Fibroblast of lung (primary cell): ENCODE measurements at regions not wholly inside any gene's neighbourhood (a gene's known extent, or its start where the extent isn't known, plus 50 kb on each side); places are given as distances from the start of the nearest gene placed in this dataset.

ENCODE experiments used
- EZH2 ChIP-seq: IDR thresholded peaks from 2 replicates; pipeline ENCODE4 v1.5.1; 2012; ENCODE audit warnings: low read length, control low read depth, mild to moderate bottlenecking; ENCODE audit errors: missing control alignments
- TF ChIP-seq, protein P1 (sequence below), 2 donors: IDR thresholded peaks in 1 of 2; conservative IDR thresholded peaks in 1 of 2; 1 replicate in 1 of 2; 2 replicates in 1 of 2; pipeline ENCODE4 v1.5.1; 2011 to 2012; ENCODE audit warnings: low read length in 2 of 2, control low read depth in 1 of 2, inconsistent platforms in 1 of 2, low read depth in 1 of 2, mild to moderate bottlenecking in 1 of 2

DNA sequence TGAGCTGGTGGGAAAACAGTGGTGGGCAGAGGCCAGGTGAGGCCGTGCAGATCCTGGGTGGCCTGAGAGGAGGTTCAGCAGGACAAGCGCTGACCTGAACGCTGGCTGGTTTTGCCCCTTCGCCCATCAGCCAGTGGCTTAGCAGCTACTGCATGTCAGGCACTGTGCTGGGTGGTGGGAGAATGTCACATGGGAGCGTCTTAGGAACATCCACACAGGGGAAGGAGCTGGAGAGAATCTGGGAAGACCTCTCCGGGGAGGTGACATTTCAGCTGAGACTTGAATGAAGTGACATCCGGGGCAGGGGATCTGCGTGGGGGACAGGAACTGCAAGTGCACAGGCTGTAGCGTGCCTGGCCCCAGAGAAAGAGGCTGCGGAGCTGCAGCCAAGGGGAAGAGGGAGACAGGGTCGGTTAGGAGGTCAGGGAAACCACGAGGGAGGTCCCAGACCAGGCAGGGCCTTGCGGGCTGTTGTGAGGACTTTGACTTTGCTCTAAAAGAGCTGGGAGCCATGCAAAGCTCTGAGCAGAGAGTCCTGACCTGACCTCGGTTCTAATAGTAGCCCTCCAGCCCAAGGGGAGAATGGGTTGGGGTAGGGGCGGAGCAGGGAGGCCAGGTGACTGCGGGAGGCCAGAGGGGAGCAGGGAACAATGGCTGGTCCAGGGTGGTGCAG lies 156.8 kb upstream of the PTPN1 start:
- TF ChIP-seq, protein P1, sequence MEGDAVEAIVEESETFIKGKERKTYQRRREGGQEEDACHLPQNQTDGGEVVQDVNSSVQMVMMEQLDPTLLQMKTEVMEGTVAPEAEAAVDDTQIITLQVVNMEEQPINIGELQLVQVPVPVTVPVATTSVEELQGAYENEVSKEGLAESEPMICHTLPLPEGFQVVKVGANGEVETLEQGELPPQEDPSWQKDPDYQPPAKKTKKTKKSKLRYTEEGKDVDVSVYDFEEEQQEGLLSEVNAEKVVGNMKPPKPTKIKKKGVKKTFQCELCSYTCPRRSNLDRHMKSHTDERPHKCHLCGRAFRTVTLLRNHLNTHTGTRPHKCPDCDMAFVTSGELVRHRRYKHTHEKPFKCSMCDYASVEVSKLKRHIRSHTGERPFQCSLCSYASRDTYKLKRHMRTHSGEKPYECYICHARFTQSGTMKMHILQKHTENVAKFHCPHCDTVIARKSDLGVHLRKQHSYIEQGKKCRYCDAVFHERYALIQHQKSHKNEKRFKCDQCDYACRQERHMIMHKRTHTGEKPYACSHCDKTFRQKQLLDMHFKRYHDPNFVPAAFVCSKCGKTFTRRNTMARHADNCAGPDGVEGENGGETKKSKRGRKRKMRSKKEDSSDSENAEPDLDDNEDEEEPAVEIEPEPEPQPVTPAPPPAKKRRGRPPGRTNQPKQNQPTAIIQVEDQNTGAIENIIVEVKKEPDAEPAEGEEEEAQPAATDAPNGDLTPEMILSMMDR (conservative IDR thresholded peaks at IDR 0.05 in 1 of 2, IDR thresholded peaks at IDR 0.05 in 1 of 2; ENCODE audit: low read depth in 1 of 2, low read length in 2 of 2): no peak
- TF ChIP-seq EZH2: no peak
